SJCRH30 (cell line): ENCODE measurements at regions not wholly inside any gene's neighbourhood (a gene's known extent, or its start where the extent isn't known, plus 50 kb on each side); places are given as distances from the start of the nearest gene placed in this dataset.

Source experiments
- DNase-seq, 2 experiments: peaks; one replicate each; pipeline ENCODE4 v3.0.0-alpha.2; 2015 to 2020
- H3K27ac ChIP-seq: fragments of 250-450 bp; sonication (Bioruptor Pico); 2 replicates; pipeline ENCODE4 v1.5.1; 2020; ENCODE audit warnings: mild to moderate bottlenecking, moderate library complexity
- H3K27me3 ChIP-seq: fragments of 250-450 bp; sonication (Bioruptor Pico); 2 replicates; pipeline ENCODE4 v1.5.1; 2020; ENCODE audit warnings: mild to moderate bottlenecking, moderate library complexity
- H3K36me3 ChIP-seq: fragments of 250-450 bp; sonication (Bioruptor Pico); 2 replicates; pipeline ENCODE4 v1.5.1; 2020; ENCODE audit warnings: mild to moderate bottlenecking, moderate library complexity
- H3K4me1 ChIP-seq: fragments of 250-450 bp; sonication (Bioruptor Pico); 2 replicates; pipeline ENCODE4 v1.5.1; 2020; ENCODE audit warnings: mild to moderate bottlenecking, moderate library complexity
- H3K4me3 ChIP-seq: fragments of 250-450 bp; sonication (Bioruptor Pico); 2 replicates; pipeline ENCODE4 v1.5.1; 2020; ENCODE audit warnings: mild to moderate bottlenecking, moderate library complexity
- H3K9me3 ChIP-seq: fragments of 250-450 bp; sonication (Bioruptor Pico); replicated peaks from 2 replicates; pipeline ENCODE4 v1.5.1; 2020; ENCODE audit warnings: mild to moderate bottlenecking, moderate library complexity

GRCh38 chr9:113657765-113658544 lies 194.4 kb downstream of the RGS3 start:
- H3K27ac ChIP-seq: no peak overlapping the region
- no peaks in the 10 kb centered on the region for H3K27me3 ChIP-seq
- DNase-seq: peak; percentile 86 to 95
- H3K4me1 ChIP-seq: peaks cover 12% of the 10 kb centered on the region
- no peak overlapping the region for H3K4me3 ChIP-seq
- no peaks in the 10 kb centered on the region for H3K9me3 ChIP-seq
- H3K36me3 ChIP-seq: no peaks in the 10 kb centered on the region

GRCh38 chr9:113658545-113658895 lies 195.0 kb downstream of the RGS3 start:
- Histone ChIP-seq H3K36me3 (no peaks in the 10 kb centered on the region), H3K27ac (no peak overlapping the region), H3K9me3 (no peaks in the 10 kb centered on the region), H3K4me3 (no peak overlapping the region), H3K4me1 (peaks cover 12% of the 10 kb centered on the region), H3K27me3 (no peaks in the 10 kb centered on the region)
- DNase-seq: no peak

GRCh38 chr9:113659039-113659438 lies 195.5 kb downstream of the RGS3 start:
- DNase-seq: no peak
- H3K9me3 ChIP-seq: no peaks in the 10 kb centered on the region
- no peaks in the 10 kb centered on the region for H3K27me3 ChIP-seq
- H3K4me1 ChIP-seq: peaks cover 12% of the 10 kb centered on the region
- no peak overlapping the region for H3K4me3 ChIP-seq
- H3K36me3 ChIP-seq: no peaks in the 10 kb centered on the region
- no peak overlapping the region for H3K27ac ChIP-seq

- Histone ChIP-seq H3K27me3 (no peaks in the 10 kb centered on the region), H3K36me3 (no peaks in the 10 kb centered on the region), H3K9me3 (no peaks in the 10 kb centered on the region), H3K4me1 (peaks cover 12% of the 10 kb centered on the region), H3K4me3 (no peak overlapping the region), H3K27ac (no peak overlapping the region)
- no peak for DNase-seq
These were observed 196.2 kb downstream of the RGS3 start for GRCh38 chr9:113659740-113660139.

DNA sequence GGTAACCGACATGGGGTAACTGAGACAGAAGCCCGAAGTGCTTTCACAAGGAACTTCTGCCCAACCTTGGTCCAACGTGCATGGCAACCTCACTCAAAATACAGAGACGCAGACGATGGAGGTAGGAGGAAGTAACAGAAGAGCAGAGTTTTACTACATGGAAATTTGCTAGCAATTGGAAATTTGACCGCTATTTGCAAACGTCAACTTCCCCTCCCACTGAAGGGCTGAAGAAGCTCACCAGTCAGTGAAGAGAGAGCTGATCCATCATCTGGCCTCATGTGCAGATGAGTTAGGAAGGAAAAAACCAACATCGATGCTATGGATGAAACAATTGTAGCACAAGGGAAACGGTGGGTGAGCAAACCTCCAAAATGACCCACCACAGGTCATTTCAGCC lies 196.7 kb downstream of the RGS3 start:
- DNase-seq: no peak
- Histone ChIP-seq H3K36me3 (no peaks in the 10 kb centered on the region), H3K4me3 (no peak overlapping the region), H3K27ac (no peak overlapping the region), H3K4me1 (peaks cover 10% of the 10 kb centered on the region), H3K9me3 (no peaks in the 10 kb centered on the region), H3K27me3 (no peaks in the 10 kb centered on the region)

GRCh38 chr9:113661074-113661473 lies 197.5 kb downstream of the RGS3 start:
- Histone ChIP-seq H3K4me3 (no peak overlapping the region), H3K9me3 (no peaks in the 10 kb centered on the region), H3K27ac (no peak overlapping the region), H3K36me3 (no peaks in the 10 kb centered on the region), H3K27me3 (no peaks in the 10 kb centered on the region), H3K4me1 (peaks cover 8% of the 10 kb centered on the region)
- DNase-seq: no peak

DNA sequence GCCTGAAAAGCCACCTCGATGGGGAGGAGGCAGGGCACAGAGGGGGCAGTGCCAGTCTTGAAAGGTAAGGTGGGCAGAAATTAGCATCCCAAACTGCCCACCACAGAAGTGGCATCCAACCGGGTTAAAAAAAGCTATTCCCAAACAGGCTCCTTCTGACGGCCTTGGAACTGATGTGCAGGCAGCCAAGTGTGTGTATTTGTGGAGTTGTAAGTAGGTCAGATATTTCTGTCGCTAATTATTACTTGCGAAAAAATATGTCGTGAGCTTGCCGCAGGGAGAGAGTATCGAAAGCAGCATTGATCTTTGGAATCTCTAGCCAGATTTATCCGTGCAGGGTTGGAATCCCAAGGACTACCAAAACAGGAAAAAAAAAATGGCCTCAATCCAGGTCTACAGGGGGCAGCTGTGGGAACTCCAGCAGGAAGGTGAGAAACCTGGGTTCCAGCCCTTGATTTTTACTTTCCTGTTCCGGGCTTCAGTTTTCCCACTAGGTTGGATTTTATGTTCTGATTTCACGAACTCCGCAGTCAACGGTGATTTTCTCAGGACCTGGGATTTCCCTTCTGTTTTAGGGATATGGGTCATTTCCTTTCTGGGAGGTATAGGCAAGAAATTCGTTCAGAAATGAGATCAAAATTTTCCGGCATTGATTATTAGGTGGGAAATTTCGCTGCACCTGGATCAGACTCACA lies 200.8 kb downstream of the RGS3 start:
- H3K36me3 ChIP-seq: no peaks in the 10 kb centered on the region
- no peak overlapping the region for H3K27ac ChIP-seq
- no peak overlapping the region for H3K4me3 ChIP-seq
- H3K9me3 ChIP-seq: no peaks in the 10 kb centered on the region
- H3K4me1 ChIP-seq: no peaks in the 10 kb centered on the region
- H3K27me3 ChIP-seq: no peaks in the 10 kb centered on the region; the same call in 1 of the 2 replicates
- DNase-seq: no peak

- Histone ChIP-seq H3K9me3 (no peaks in the 10 kb centered on the region), H3K4me3 (no peak overlapping the region), H3K27me3 (no peaks in the 10 kb centered on the region; the same call in 1 of the 2 replicates), H3K36me3 (no peaks in the 10 kb centered on the region), H3K4me1 (no peaks in the 10 kb centered on the region), H3K27ac (no peak overlapping the region)
- no peak for DNase-seq
These were observed 201.5 kb downstream of the RGS3 start for GRCh38 chr9:113665064-113665463.

DNA sequence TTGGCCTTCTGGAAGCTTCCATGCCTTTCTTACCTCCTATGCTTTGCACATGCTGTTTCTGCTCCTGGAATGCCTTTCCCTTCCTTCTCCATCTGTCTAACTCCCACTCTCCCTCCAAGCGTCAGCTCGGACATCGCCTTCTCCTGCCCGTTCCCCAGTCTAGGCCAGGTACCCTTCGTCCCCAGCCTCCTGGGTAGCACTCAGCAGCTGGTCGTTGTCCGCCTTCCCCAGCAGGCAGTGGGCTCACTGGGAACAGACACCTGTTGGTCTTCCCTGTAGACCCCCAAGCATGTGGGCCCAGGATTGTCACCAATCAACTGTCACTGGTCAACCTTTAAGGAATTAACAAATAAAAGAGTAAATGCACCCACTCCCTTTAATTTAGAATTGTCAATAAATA lies 202.2 kb downstream of the RGS3 start:
- H3K36me3 ChIP-seq: no peaks in the 10 kb centered on the region
- H3K4me3 ChIP-seq: no peak overlapping the region
- H3K9me3 ChIP-seq: no peaks in the 10 kb centered on the region

GRCh38 chr9:113668061-113668460 lies 204.5 kb downstream of the RGS3 start:
- H3K27me3 ChIP-seq: no peaks in the 10 kb centered on the region; the same call in 1 of the 2 replicates
- H3K27ac ChIP-seq: no peak overlapping the region
- no peak for DNase-seq
- no peaks in the 10 kb centered on the region for H3K4me1 ChIP-seq
- no peaks in the 10 kb centered on the region for H3K36me3 ChIP-seq
- H3K4me3 ChIP-seq: no peak overlapping the region
- H3K9me3 ChIP-seq: no peaks in the 10 kb centered on the region

More for the DNA sequence above, 202.2 kb downstream of the RGS3 start:
- DNase-seq: no peak
- Histone ChIP-seq H3K27me3 (no peaks in the 10 kb centered on the region; the same call in 1 of the 2 replicates), H3K27ac (no peak overlapping the region), H3K4me1 (no peaks in the 10 kb centered on the region)

- H3K4me1 ChIP-seq: peaks cover 12% of the 10 kb centered on the region
- no peaks in the 10 kb centered on the region for H3K9me3 ChIP-seq
- no peak for DNase-seq
- no peak overlapping the region for H3K27ac ChIP-seq
- H3K36me3 ChIP-seq: no peaks in the 10 kb centered on the region
- H3K27me3 ChIP-seq: no peaks in the 10 kb centered on the region; the same call in 1 of the 2 replicates
- H3K4me3 ChIP-seq: no peak overlapping the region
These were observed 206.1 kb downstream of the RGS3 start for GRCh38 chr9:113669522-113670115.

GRCh38 chr9:113673726-113674125 lies 202.4 kb upstream of the ZNF618 start:
- H3K27ac ChIP-seq: peak overlapping the region; percentile 0; the same call in 1 of the 2 replicates
- peak; percentile 40 to 55 for DNase-seq
- no peaks in the 10 kb centered on the region for H3K9me3 ChIP-seq
- H3K4me3 ChIP-seq: no peak overlapping the region
- H3K27me3 ChIP-seq: no peaks in the 10 kb centered on the region; the same call in 1 of the 2 replicates
- H3K4me1 ChIP-seq: peaks cover 37% of the 10 kb centered on the region
- H3K36me3 ChIP-seq: no peaks in the 10 kb centered on the region

GRCh38 chr9:113674436-113674835 lies 201.7 kb upstream of the ZNF618 start:
- Histone ChIP-seq H3K27ac (peak overlapping the region; percentile 94), H3K9me3 (no peaks in the 10 kb centered on the region), H3K36me3 (no peaks in the 10 kb centered on the region), H3K4me3 (no peak overlapping the region), H3K27me3 (no peaks in the 10 kb centered on the region), H3K4me1 (peaks cover 37% of the 10 kb centered on the region)
- peak in 1 of 2 experiments; percentile 24 for DNase-seq

DNA sequence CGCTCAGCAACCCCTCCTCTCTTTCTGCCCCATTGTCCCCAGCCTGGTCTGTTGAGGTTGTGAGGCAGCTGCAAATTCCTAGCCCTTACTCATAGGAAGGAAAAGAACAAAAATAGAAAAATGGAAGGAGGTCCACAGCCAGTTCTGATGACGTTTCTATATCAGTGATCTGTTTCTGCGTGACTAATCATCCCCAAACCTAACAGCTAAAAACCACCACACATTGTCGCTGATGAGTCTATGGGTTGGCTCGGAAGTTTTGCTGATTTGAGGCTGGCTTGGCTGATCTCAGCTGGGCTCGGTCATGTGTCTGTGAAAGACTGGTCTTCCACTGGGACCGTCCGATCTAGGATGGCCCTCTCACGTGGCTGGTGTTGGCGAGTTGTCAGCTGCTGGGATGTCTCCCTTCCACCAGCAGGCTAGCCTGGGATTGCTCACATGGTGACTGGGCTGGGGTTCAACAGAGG lies 200.6 kb upstream of the ZNF618 start:
- H3K9me3 ChIP-seq: no peaks in the 10 kb centered on the region
- no peaks in the 10 kb centered on the region for H3K36me3 ChIP-seq
- peaks cover 37% of the 10 kb centered on the region for H3K4me1 ChIP-seq
- peak overlapping the region; percentile 94 for H3K27ac ChIP-seq
- H3K27me3 ChIP-seq: no peaks in the 10 kb centered on the region
- H3K4me3 ChIP-seq: 0 out of 2 replicates have a peak overlapping the region, but pooled peaks have one; percentile 3
- peak; percentile 95 to 96 for DNase-seq

DNA sequence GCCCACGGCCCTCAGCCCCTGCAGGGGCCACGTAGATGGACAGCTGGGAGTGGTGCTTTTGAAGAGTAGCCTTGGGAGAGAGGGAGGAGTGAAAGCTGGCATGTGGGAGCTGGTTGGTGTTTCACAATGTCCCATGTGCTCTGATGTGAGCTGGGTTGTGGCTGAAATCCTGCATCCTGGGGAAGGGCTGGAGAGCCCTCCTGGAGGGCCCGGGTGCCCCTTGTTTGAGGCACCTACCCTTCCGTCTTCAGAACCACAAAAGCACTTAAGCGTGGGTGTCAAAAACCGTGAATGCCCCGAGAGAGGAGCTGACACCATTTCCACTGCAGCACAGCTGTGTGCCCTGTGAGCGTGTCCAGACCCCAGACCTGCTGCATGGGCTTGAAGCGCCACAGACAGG lies 199.1 kb upstream of the ZNF618 start:
- Histone ChIP-seq H3K27ac (peak overlapping the region; percentile 94), H3K4me1 (peaks cover 37% of the 10 kb centered on the region), H3K9me3 (no peaks in the 10 kb centered on the region), H3K27me3 (no peaks in the 10 kb centered on the region), H3K36me3 (no peaks in the 10 kb centered on the region), H3K4me3 (no peak overlapping the region)
- peak; percentile 52 to 66 for DNase-seq
